Vagina (tissue), 2 donors: ENCODE measurements at regions not wholly inside any gene's neighbourhood (a gene's known extent, or its start where the extent isn't known, plus 50 kb on each side); places are given as distances from the start of the nearest gene placed in this dataset.

ENCODE experiments used
- DNase-seq, 2 donors: peaks; one replicate each; pipeline ENCODE4 v3.0.0-alpha.2; 2017; ENCODE audit errors: extremely low spot score in 2 of 2
- H3K27ac ChIP-seq: fragments of 200-600 bp; sonication (generic); one replicate; pipeline ENCODE4 v1.5.1; 2019
- H3K27me3 ChIP-seq: fragments of 200-600 bp; sonication (generic); one replicate; pipeline ENCODE4 v1.5.1; 2019
- H3K36me3 ChIP-seq, 2 donors: fragments of 200-600 bp; sonication (generic); one replicate each; pipeline ENCODE4 v1.5.1; 2017 to 2019
- H3K4me1 ChIP-seq: fragments of 200-600 bp; sonication (generic); one replicate; pipeline ENCODE4 v1.5.1; 2019
- H3K4me3 ChIP-seq, 2 donors: fragments of 200-600 bp; sonication (generic); 1 replicate in 1 of 2; 2 replicates in 1 of 2; pipeline ENCODE4 v1.5.1; 2016 to 2019
- H3K9me3 ChIP-seq: fragments of 200-600 bp; sonication (generic); one replicate; pipeline ENCODE4 v1.5.1; 2019
- POLR2A ChIP-seq, 2 donors: fragments of 450-650 bp; IDR thresholded peaks; one replicate each; pipeline ENCODE4 v1.6.1; 2017; ENCODE audit warnings: antibody characterized with exemption in 2 of 2, mild to moderate bottlenecking in 2 of 2, moderate library complexity in 2 of 2
- POLR2AphosphoS5 ChIP-seq, 2 donors: sonication (generic); formaldehyde crosslinking; IDR thresholded peaks; one replicate each; pipeline ENCODE4 v1.9.0; 2017; ENCODE audit warnings: antibody characterized with exemption in 2 of 2, mild to moderate bottlenecking in 2 of 2, low read depth in 1 of 2; ENCODE audit not compliant: insufficient read depth in 1 of 2
- intact Hi-C: fragments of 100-400 bp; cut with DNase I; formaldehyde crosslinking; loops from one replicate; pipeline ENCODE4 v1.15.1; 2023
- TF ChIP-seq, protein P1 (sequence below), 3 experiments: fragments of 450-650 bp in 2 of 3; fragments of 200-600 bp in 1 of 3; sonication (generic) in 1 of 3; IDR thresholded peaks; one replicate each; pipeline ENCODE4 v1.5.1; 2017 to 2019; ENCODE audit warnings: antibody characterized with exemption in 3 of 3, mild to moderate bottlenecking in 2 of 3, moderate library complexity in 2 of 3

DNA sequence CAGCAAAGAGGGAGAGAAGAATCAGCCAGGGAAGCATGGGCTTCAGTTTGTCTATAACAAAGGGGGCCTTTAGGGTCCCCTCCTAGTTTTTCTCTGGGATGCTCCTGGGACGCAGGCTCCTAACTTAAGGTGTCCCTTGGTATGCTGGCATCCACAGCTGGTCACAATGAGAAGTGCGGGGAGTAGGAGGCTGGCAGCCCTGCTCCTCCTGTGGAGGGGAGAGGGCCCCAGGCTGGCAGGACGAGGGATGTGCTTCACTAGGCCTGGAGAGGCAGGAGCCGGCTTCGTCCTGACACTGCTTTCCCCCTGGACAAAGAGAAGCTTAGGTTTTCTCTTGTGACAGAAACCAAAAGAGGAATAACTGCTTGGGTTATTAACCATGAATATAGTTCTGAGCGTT is 67.6 kb downstream of the NENF start:
- H3K4me1 ChIP-seq: no peaks in the 10 kb centered on the region
- TF ChIP-seq POLR2AphosphoS5 (IDR thresholded peaks at IDR 0.05; ENCODE audit: insufficient read depth in 1 of 2, low read depth in 1 of 2) (no peak), POLR2A (IDR thresholded peaks at IDR 0.05) (no peak)
- TF ChIP-seq, protein P1, sequence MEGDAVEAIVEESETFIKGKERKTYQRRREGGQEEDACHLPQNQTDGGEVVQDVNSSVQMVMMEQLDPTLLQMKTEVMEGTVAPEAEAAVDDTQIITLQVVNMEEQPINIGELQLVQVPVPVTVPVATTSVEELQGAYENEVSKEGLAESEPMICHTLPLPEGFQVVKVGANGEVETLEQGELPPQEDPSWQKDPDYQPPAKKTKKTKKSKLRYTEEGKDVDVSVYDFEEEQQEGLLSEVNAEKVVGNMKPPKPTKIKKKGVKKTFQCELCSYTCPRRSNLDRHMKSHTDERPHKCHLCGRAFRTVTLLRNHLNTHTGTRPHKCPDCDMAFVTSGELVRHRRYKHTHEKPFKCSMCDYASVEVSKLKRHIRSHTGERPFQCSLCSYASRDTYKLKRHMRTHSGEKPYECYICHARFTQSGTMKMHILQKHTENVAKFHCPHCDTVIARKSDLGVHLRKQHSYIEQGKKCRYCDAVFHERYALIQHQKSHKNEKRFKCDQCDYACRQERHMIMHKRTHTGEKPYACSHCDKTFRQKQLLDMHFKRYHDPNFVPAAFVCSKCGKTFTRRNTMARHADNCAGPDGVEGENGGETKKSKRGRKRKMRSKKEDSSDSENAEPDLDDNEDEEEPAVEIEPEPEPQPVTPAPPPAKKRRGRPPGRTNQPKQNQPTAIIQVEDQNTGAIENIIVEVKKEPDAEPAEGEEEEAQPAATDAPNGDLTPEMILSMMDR (IDR thresholded peaks at IDR 0.05): no peak
- no peak overlapping the region for H3K4me3 ChIP-seq
- DNase-seq: no peak
- H3K36me3 ChIP-seq: no peaks in the 10 kb centered on the region
- H3K9me3 ChIP-seq: no peaks in the 10 kb centered on the region
- no peak overlapping the region for H3K27ac ChIP-seq
- intact Hi-C loops: no loop called here
- no peaks in the 10 kb centered on the region for H3K27me3 ChIP-seq

DNA sequence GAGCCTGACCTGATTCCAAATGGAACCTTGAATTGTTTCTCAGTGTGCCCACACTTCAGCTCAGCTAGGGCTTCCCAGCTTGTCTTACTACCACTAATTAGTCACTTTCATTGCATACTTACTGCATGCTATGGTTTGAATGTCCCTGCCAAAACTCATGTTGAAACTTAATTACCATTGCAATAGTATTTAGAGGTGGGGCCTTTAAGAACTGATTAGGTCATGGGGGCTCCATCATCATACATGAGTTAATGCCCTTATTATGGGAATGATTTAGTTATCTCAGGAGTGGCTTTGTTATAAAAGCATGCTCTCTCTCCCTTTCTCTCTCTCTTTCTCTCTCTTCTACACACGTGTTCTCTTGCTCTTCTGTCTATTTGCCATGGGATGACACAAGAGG is 68.3 kb downstream of the NENF start:
- intact Hi-C loops: no loop called here
- no peaks in the 10 kb centered on the region for H3K4me1 ChIP-seq
- DNase-seq: no peak
- TF ChIP-seq POLR2AphosphoS5 (IDR thresholded peaks at IDR 0.05; ENCODE audit: insufficient read depth in 1 of 2, low read depth in 1 of 2) (no peak), POLR2A (IDR thresholded peaks at IDR 0.05) (no peak)
- TF ChIP-seq, protein P1 (IDR thresholded peaks at IDR 0.05): no peak
- no peaks in the 10 kb centered on the region for H3K27me3 ChIP-seq
- no peak overlapping the region for H3K4me3 ChIP-seq
- no peaks in the 10 kb centered on the region for H3K9me3 ChIP-seq
- no peak overlapping the region for H3K27ac ChIP-seq
- H3K36me3 ChIP-seq: no peaks in the 10 kb centered on the region

DNA sequence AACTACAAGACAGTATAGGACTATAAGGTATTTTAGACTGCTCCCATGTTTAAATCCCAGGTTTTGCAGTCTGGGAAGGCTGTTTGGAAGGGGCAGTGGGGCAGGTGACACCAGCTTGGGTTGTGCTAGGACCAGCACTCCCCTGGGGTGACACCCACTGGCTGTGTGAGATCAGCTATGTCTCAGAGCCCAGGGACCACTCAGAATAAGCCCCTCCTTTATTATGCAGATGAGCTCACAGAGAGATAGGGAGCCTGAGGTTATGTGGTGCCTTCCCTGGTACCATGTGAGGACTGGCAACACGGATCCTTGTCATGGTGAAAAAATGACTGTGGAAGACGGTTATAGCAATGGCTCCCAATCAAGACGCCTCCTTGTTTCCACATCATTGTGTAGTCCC is 71.0 kb downstream of the NENF start:
- DNase-seq: no peak
- intact Hi-C loops: no loop called here
- no peaks in the 10 kb centered on the region for H3K9me3 ChIP-seq
- no peaks in the 10 kb centered on the region for H3K36me3 ChIP-seq
- H3K4me1 ChIP-seq: no peaks in the 10 kb centered on the region
- no peak overlapping the region for H3K4me3 ChIP-seq
- no peak for TF ChIP-seq POLR2A (IDR thresholded peaks at IDR 0.05)
- H3K27ac ChIP-seq: no peak overlapping the region
- no peaks in the 10 kb centered on the region for H3K27me3 ChIP-seq

DNA sequence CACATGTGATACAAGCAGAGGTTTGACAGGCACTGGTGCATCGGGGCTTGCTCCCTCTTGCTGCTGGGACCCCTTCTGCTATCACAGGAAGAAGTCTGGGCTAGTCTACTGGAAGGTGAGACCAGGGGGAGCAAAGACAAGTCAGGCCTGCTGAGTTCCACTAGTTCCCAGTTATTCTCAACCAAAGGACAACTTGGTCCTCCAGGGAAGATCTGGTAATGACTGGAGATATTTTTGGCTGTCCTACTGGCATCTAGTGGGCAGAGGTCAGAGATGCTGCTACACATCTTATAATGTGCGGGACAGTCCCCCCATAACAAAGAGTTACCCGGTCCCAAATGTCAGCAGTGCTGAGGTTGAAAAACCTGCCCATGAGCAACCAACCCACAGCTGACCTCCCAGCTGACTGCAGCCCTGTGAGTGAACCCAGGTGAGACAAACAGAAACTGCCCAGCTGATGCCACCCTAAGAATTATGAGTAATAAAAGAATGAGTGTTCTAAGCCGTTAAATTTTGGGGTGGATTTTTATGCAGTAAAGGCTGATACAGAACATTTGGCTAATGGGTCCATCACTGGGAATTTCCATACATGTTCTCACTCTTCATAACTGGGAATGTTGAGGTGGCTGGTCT is 71.6 kb downstream of the NENF start:
- no peak overlapping the region for H3K27ac ChIP-seq
- no peaks in the 10 kb centered on the region for H3K4me1 ChIP-seq
- no peak for DNase-seq
- H3K36me3 ChIP-seq: no peaks in the 10 kb centered on the region
- intact Hi-C loops: no loop called here
- no peak overlapping the region for H3K4me3 ChIP-seq
- no peaks in the 10 kb centered on the region for H3K27me3 ChIP-seq
- H3K9me3 ChIP-seq: no peaks in the 10 kb centered on the region
- TF ChIP-seq POLR2A (IDR thresholded peaks at IDR 0.05) (no peak), POLR2AphosphoS5 (IDR thresholded peaks at IDR 0.05; ENCODE audit: insufficient read depth in 1 of 2, low read depth in 1 of 2) (no peak)
- TF ChIP-seq, protein P1 (IDR thresholded peaks at IDR 0.05): no peak

GRCh38 chr1:212506666-212507065 is 73.9 kb downstream of the NENF start:
- H3K27me3 ChIP-seq: no peaks in the 10 kb centered on the region
- H3K9me3 ChIP-seq: no peaks in the 10 kb centered on the region
- H3K4me3 ChIP-seq: no peak overlapping the region
- no peak overlapping the region for H3K27ac ChIP-seq
- no peaks in the 10 kb centered on the region for H3K36me3 ChIP-seq
- no peaks in the 10 kb centered on the region for H3K4me1 ChIP-seq
- TF ChIP-seq POLR2AphosphoS5 (IDR thresholded peaks at IDR 0.05; ENCODE audit: insufficient read depth in 1 of 2, low read depth in 1 of 2) (no peak), POLR2A (IDR thresholded peaks at IDR 0.05) (no peak)
- TF ChIP-seq, protein P1 (IDR thresholded peaks at IDR 0.05): no peak
- intact Hi-C loops: no loop called here
- no peak for DNase-seq
